Neuronal stem cell (in vitro differentiated cells): ENCODE measurements at regions not wholly inside any gene's neighbourhood (a gene's known extent, or its start where the extent isn't known, plus 50 kb on each side); places are given as distances from the start of the nearest gene placed in this dataset.

Experiments used
- DNase-seq: peaks from one replicate; pipeline ENCODE4 v3.0.0-alpha.2; 2013; ENCODE audit warnings: low spot score
- H2AFZ ChIP-seq: one replicate; pipeline ENCODE4 v1.6.1; 2013; ENCODE audit warnings: mild to moderate bottlenecking, low read length, inconsistent platforms
- H2AK5ac ChIP-seq: 2 replicates; pipeline ENCODE4 v1.6.1; 2013; ENCODE audit warnings: low read depth, mild to moderate bottlenecking, inconsistent platforms, low read length, moderate library complexity, mixed read lengths
- H2BK120ac ChIP-seq: 2 replicates; pipeline ENCODE4 v1.6.1; 2013; ENCODE audit warnings: low read depth, mild to moderate bottlenecking, inconsistent platforms, low read length, moderate library complexity, mixed read lengths
- H2BK12ac ChIP-seq: one replicate; pipeline ENCODE4 v1.6.1; 2013; ENCODE audit warnings: low read length, inconsistent platforms
- H2BK15ac ChIP-seq: 2 replicates; pipeline ENCODE4 v1.6.1; 2013; ENCODE audit warnings: mild to moderate bottlenecking, low read length, inconsistent platforms, mixed read lengths
- H2BK5ac ChIP-seq: one replicate; pipeline ENCODE4 v1.6.1; 2013; ENCODE audit warnings: inconsistent platforms, mild to moderate bottlenecking, low read length, moderate library complexity
- H3K14ac ChIP-seq: one replicate; pipeline ENCODE4 v1.6.1; 2013; ENCODE audit warnings: low read length, inconsistent platforms
- H3K18ac ChIP-seq: 2 replicates; pipeline ENCODE4 v1.6.1; 2013; ENCODE audit warnings: low read length, inconsistent platforms
- H3K23ac ChIP-seq: 2 replicates; pipeline ENCODE4 v1.6.1; 2013; ENCODE audit warnings: low read depth, mild to moderate bottlenecking, mixed read lengths, low read length, inconsistent platforms; ENCODE audit not compliant: poor library complexity
- H3K27ac ChIP-seq: replicated peaks from 3 replicates; pipeline ENCODE4 v1.5.1; 2013; ENCODE audit warnings: low read length, inconsistent platforms
- H3K27me3 ChIP-seq, 3 experiments: 2 replicates each; pipeline ENCODE4 v1.6.1; 2013; ENCODE audit warnings: low read length in 3 of 3, mild to moderate bottlenecking in 2 of 3, inconsistent platforms in 1 of 3, low read depth in 1 of 3, mixed read lengths in 1 of 3, moderate library complexity in 1 of 3; ENCODE audit not compliant: control insufficient read depth in 3 of 3, insufficient read depth in 3 of 3
- H3K36me3 ChIP-seq, 2 donors: replicated peaks in 1 of 2; 2 replicates each; pipeline ENCODE4 v1.6.1; 2013; ENCODE audit warnings: low read length in 2 of 2; ENCODE audit not compliant: control insufficient read depth in 2 of 2, insufficient read depth in 2 of 2
- H3K4ac ChIP-seq: 2 replicates; pipeline ENCODE4 v1.6.1; 2013; ENCODE audit warnings: inconsistent platforms, mild to moderate bottlenecking, low read length, moderate library complexity
- H3K4me1 ChIP-seq, 2 donors: 1 replicate in 1 of 2; 2 replicates in 1 of 2; pipeline ENCODE4 v1.6.1; 2013; ENCODE audit warnings: low read length in 2 of 2, low read depth in 1 of 2; ENCODE audit not compliant: control insufficient read depth in 2 of 2, insufficient read depth in 1 of 2
- H3K4me2 ChIP-seq: one replicate; pipeline ENCODE4 v1.6.1; 2013; ENCODE audit warnings: mild to moderate bottlenecking, low read length, inconsistent platforms; ENCODE audit not compliant: insufficient read depth, poor library complexity, severe bottlenecking
- H3K4me3 ChIP-seq, 2 donors: 2 replicates each; pipeline ENCODE4 v1.5.1; 2013; ENCODE audit warnings: low read length in 2 of 2, mild to moderate bottlenecking in 2 of 2, inconsistent platforms in 1 of 2, moderate library complexity in 1 of 2
- H3K79me1 ChIP-seq: one replicate; pipeline ENCODE4 v1.6.1; 2013; ENCODE audit warnings: low read depth, mild to moderate bottlenecking, inconsistent platforms, low read length, moderate library complexity
- H3K9ac ChIP-seq: one replicate; pipeline ENCODE4 v1.6.1; 2013; ENCODE audit warnings: mild to moderate bottlenecking, low read depth, low read length, inconsistent platforms; ENCODE audit not compliant: poor library complexity
- H3K9me3 ChIP-seq, 2 donors: replicated peaks in 1 of 2; 2 replicates each; pipeline versions ENCODE3 to v1.6.1; 2013; ENCODE audit warnings: low read length in 2 of 2, mild to moderate bottlenecking in 2 of 2, inconsistent platforms in 1 of 2, low read depth in 1 of 2, mixed read lengths in 1 of 2, moderate library complexity in 1 of 2; ENCODE audit not compliant: control insufficient read depth in 2 of 2, insufficient read depth in 1 of 2
- H4K8ac ChIP-seq: one replicate; pipeline ENCODE4 v1.6.1; 2013; ENCODE audit warnings: low read depth, mild to moderate bottlenecking, inconsistent platforms, low read length, moderate library complexity
- H4K91ac ChIP-seq: one replicate; pipeline ENCODE4 v1.6.1; 2013; ENCODE audit warnings: low read length, low read depth, mild to moderate bottlenecking, inconsistent platforms; ENCODE audit not compliant: poor library complexity
- WGBS, 2 donors: extraction: QIAGEN DNeasy Blood & Tissue Kit; methylation state at CpG; one replicate each; pipeline ENCODE4 v1.1.7; 2013; ENCODE audit warnings: missing lambda C conversion rate in 2 of 2, mixed read lengths in 1 of 2; ENCODE audit not compliant: insufficient read length in 2 of 2, insufficient replicate concordance in 1 of 2; ENCODE audit errors: extremely low coverage in 2 of 2; 5-methylcytosine and 5-hydroxymethylcytosine counted together

DNA sequence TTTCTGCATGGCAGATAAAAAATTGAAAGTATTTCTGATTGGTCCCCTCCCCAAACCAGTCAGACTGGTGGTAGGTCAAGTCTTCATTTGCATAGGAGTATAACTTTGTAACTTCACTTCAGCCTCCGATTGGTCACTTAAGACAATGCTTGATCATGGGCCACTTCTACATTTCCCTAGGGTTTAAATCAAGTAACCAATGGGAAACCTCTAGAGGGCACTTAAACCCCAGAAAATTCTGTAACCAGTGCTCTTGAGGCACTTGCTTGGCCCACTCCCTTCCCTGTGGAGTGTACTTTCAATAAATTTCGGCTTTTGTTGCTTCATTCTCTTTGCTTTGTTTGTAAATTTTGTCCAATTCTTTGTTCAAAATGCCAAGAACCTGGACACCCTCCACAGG lies 225.5 kb downstream of the ARPP21 start:
- H3K4me3 ChIP-seq = no peak overlapping the region
- H3K23ac ChIP-seq = no peak overlapping the region
- no peak overlapping the region for H2AFZ ChIP-seq
- H4K8ac ChIP-seq = no peak overlapping the region
- H3K14ac ChIP-seq = no peak overlapping the region
- H2BK12ac ChIP-seq = no peak overlapping the region
- H3K79me1 ChIP-seq = no peaks in the 10 kb centered on the region
- no peak overlapping the region for H3K9ac ChIP-seq
- peaks cover 0 to 4% of the 10 kb centered on the region in 2 donors for H3K4me1 ChIP-seq
- no peak overlapping the region for H2BK120ac ChIP-seq
- H3K4me2 ChIP-seq = no peak overlapping the region
- H2AK5ac ChIP-seq = no peak overlapping the region
- H2BK15ac ChIP-seq = no peak overlapping the region
- WGBS, 2 donors = no CpG with 5 or more reads among the region's 2 CpGs
- H2BK5ac ChIP-seq = no peak overlapping the region
- H3K36me3 ChIP-seq = no peaks in the 10 kb centered on the region
- H3K4ac ChIP-seq = no peak overlapping the region
- no peak overlapping the region for H3K18ac ChIP-seq
- no peak for DNase-seq
- H3K27me3 ChIP-seq = no peaks in the 10 kb centered on the region
- H3K9me3 ChIP-seq = no peaks in the 10 kb centered on the region
- no peak overlapping the region for H3K27ac ChIP-seq
- H4K91ac ChIP-seq = no peak overlapping the region

DNA sequence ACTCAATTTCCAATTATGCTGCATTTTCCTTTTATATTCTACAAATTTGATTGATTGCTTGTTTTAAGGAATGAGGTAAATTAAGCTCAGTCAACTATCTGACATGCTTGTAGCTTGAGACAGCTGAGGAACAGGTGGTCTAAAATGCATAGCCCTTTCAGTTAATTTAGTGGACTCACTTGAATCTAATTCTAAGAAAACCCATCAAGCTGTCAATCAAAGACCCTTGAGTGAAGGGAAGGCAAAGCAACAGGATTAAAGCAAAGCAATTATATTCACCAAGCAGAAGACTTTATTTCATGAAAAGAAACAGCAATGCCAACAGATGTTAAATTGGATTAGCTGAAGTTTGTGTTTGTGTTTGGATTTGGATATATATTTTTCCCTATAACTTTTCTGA lies 228.5 kb downstream of the ARPP21 start:
- H3K27me3 ChIP-seq = no peaks in the 10 kb centered on the region
- peaks cover 0 to 6% of the 10 kb centered on the region in 2 donors for H3K4me1 ChIP-seq
- no peak overlapping the region for H4K91ac ChIP-seq
- no peaks in the 10 kb centered on the region for H3K9me3 ChIP-seq
- H4K8ac ChIP-seq = no peak overlapping the region
- H2AK5ac ChIP-seq = no peak overlapping the region
- no peak overlapping the region for H3K4ac ChIP-seq
- no peak overlapping the region for H3K18ac ChIP-seq
- no peak overlapping the region for H2BK15ac ChIP-seq
- H3K79me1 ChIP-seq = no peaks in the 10 kb centered on the region
- no peaks in the 10 kb centered on the region for H3K36me3 ChIP-seq
- no peak overlapping the region for H3K27ac ChIP-seq
- H3K4me2 ChIP-seq = no peak overlapping the region
- H3K14ac ChIP-seq = no peak overlapping the region
- H3K23ac ChIP-seq = no peak overlapping the region
- H2BK5ac ChIP-seq = no peak overlapping the region
- H2BK120ac ChIP-seq = no peak overlapping the region
- H2AFZ ChIP-seq = no peak overlapping the region
- no peak overlapping the region for H3K4me3 ChIP-seq
- no peak overlapping the region for H2BK12ac ChIP-seq
- DNase-seq = no peak
- no peak overlapping the region for H3K9ac ChIP-seq

DNA sequence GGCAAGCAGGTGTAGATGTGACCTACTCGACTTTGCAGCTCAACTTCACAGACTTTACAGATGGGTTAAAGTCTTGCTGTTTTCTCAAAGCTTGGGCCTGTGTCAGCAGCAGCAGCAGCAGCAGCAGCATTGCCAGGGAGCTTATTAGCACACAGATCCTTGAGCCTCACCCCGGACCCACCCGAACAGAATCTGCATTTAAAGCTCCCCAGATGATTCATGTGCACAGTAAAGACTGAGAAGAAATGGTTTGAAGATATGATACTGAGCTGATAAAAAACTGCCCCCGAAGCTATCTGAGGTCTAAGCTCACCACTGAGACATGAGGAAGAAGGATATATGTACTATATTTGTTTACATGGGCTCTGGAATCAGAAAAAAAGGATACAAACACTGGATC lies 231.7 kb downstream of the ARPP21 start:
- peak overlapping the region; percentile 21 for H2AFZ ChIP-seq
- H2BK5ac ChIP-seq = no peak overlapping the region
- H3K18ac ChIP-seq = peak overlapping the region; percentile 39
- H3K23ac ChIP-seq = no peak overlapping the region
- H3K4me3 ChIP-seq = no peak overlapping the region
- no peak overlapping the region for H3K4ac ChIP-seq
- H3K27me3 ChIP-seq = no peaks in the 10 kb centered on the region
- WGBS, 2 donors = no CpG with 5 or more reads among the region's 4 CpGs
- no peak overlapping the region for H3K4me2 ChIP-seq
- H3K9me3 ChIP-seq = no peaks in the 10 kb centered on the region
- no peak overlapping the region for H2BK120ac ChIP-seq
- H3K9ac ChIP-seq = no peak overlapping the region
- H3K36me3 ChIP-seq = no peaks in the 10 kb centered on the region
- no peak overlapping the region for H2BK12ac ChIP-seq
- no peak overlapping the region for H4K8ac ChIP-seq
- H3K79me1 ChIP-seq = no peaks in the 10 kb centered on the region
- H2AK5ac ChIP-seq = no peak overlapping the region
- no peak overlapping the region for H3K14ac ChIP-seq
- H3K4me1 ChIP-seq = peaks cover 0 to 6% of the 10 kb centered on the region in 2 donors
- no peak for DNase-seq
- no peak overlapping the region for H2BK15ac ChIP-seq
- H3K27ac ChIP-seq = peak overlapping the region; percentile 16
- H4K91ac ChIP-seq = no peak overlapping the region

DNA sequence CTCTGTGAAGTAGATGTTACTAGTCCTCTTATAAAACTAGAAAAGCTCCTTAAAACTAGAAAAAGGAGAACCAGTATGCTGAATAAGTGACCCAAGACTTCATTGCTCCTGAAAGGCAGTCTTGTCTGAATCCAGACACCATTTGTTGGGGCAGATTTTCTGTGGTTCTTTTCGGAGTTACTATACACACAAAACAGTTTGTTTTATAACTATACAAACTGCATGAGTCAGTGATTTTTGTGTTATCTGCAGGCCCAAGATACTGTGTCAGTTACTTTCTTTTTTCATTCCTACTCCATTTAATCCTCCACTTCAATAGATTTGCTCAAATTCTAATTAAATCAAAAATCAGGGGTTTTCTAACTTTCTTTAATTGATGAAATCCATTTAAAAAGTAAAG lies 244.6 kb downstream of the ARPP21 start:
- no peak overlapping the region for H3K4ac ChIP-seq
- H3K23ac ChIP-seq = no peak overlapping the region
- H2BK12ac ChIP-seq = no peak overlapping the region
- no peak overlapping the region for H3K18ac ChIP-seq
- H2AK5ac ChIP-seq = no peak overlapping the region
- no peak overlapping the region for H3K4me2 ChIP-seq
- H2BK120ac ChIP-seq = no peak overlapping the region
- no peaks in the 10 kb centered on the region for H3K27me3 ChIP-seq
- H3K14ac ChIP-seq = no peak overlapping the region
- no peak overlapping the region for H4K91ac ChIP-seq
- H3K36me3 ChIP-seq = no peaks in the 10 kb centered on the region
- no peak overlapping the region for H3K4me3 ChIP-seq
- peaks cover 0 to 4% of the 10 kb centered on the region in 2 donors for H3K4me1 ChIP-seq
- H3K9ac ChIP-seq = no peak overlapping the region
- no peak overlapping the region for H2BK15ac ChIP-seq
- H3K9me3 ChIP-seq = peaks cover 6 to 7% of the 10 kb centered on the region in 2 donors
- no peak overlapping the region for H4K8ac ChIP-seq
- no peak overlapping the region for H2BK5ac ChIP-seq
- no peak overlapping the region for H3K27ac ChIP-seq
- H2AFZ ChIP-seq = no peak overlapping the region
- no CpG with 5 or more reads among the region's 1 CpG for WGBS, 2 donors
- H3K79me1 ChIP-seq = no peaks in the 10 kb centered on the region
- DNase-seq = no peak
